HepG2 (cell line): ENCODE measurements at regions not wholly inside any gene's neighbourhood (a gene's known extent, or its start where the extent isn't known, plus 50 kb on each side); places are given as distances from the start of the nearest gene placed in this dataset.

Experiments
- ATAC-seq: fragments of 200-7000 bp; cut with Tn5 transposase; 3 replicates; pipeline ENCODE4 v1.9.1; 2020; ENCODE audit warnings: mild to moderate bottlenecking, moderate library complexity
- BruUV-seq: library from RNA; stranded (reverse); fragments of 400-500 nt; replicated peaks from 2 replicates; lab custom pipeline; 2021; lab: Mats Ljungman, UMichigan
- CTCF ChIA-PET: fragments of 300-600 bp; formaldehyde crosslinking; extraction: SDS; loops from one replicate; lab custom pipeline; 2021; ENCODE audit warnings: low total read pairs, inconsistent platforms, low intra/inter-chr PET ratio; lab: Yijun Ruan, JAX
- POLR2A ChIA-PET: fragments of 350-600 bp; sonication (Branson Sonifier 250); formaldehyde crosslinking; loops from one replicate; lab custom pipeline; 2020; ENCODE audit warnings: antibody characterized with exemption, inconsistent platforms; lab: Yijun Ruan, JAX
- DNase-seq: peaks from one replicate; pipeline ENCODE4 v3.0.0-alpha.2; 2015; ENCODE audit warnings: low spot score
- FAIRE-seq: peaks from 3 replicates; lab custom pipeline; 2011; peaks lifted over from hg19 to GRCh38; lab: Jason Lieb, UNC
- H2AFZ ChIP-seq: one replicate; pipeline ENCODE4 v1.6.1; 2011; ENCODE audit warnings: low read length, inconsistent platforms
- H3K27ac ChIP-seq: fragments of 300-600 bp; 3 replicates; pipeline ENCODE4 v1.8.0; 2011; ENCODE audit warnings: mixed run types, mild to moderate bottlenecking, mixed read lengths, low read length, inconsistent platforms; ENCODE audit not compliant: insufficient read depth; ENCODE audit errors: extremely low read length
- H3K27me3 ChIP-seq, 2 experiments: fragments of 200-600 bp in 1 of 2; 2 replicates in 1 of 2; 3 replicates in 1 of 2; pipeline versions ENCODE4 v1.6.0 to v1.8.0; 2011; ENCODE audit warnings: low read length in 2 of 2, mild to moderate bottlenecking in 2 of 2, moderate library complexity in 2 of 2, inconsistent platforms in 1 of 2; ENCODE audit not compliant: insufficient read depth in 2 of 2, control insufficient read depth in 1 of 2
- H3K36me3 ChIP-seq, 2 experiments: fragments of 200-600 bp in 1 of 2; replicated peaks in 1 of 2; 2 replicates in 1 of 2; 3 replicates in 1 of 2; pipeline versions ENCODE4 v1.5.1 to v1.8.0; 2011; ENCODE audit warnings: low read length in 2 of 2, inconsistent platforms in 1 of 2; ENCODE audit not compliant: insufficient read depth in 2 of 2, control insufficient read depth in 1 of 2
- H3K4me1 ChIP-seq: 2 replicates; pipeline ENCODE4 v1.5.1; 2012; ENCODE audit warnings: low read length, inconsistent platforms; ENCODE audit not compliant: insufficient read depth
- H3K4me2 ChIP-seq: 2 replicates; pipeline ENCODE4 v1.6.0; 2011; ENCODE audit warnings: low read depth, low read length, inconsistent platforms
- H3K4me3 ChIP-seq, 3 experiments: fragments of 200-600 bp in 1 of 3; sonication (generic), shearing (Covaris generic) in 1 of 3; replicated peaks in 1 of 3; 2 replicates each; pipeline ENCODE4 v1.5.1; 2011 to 2016; ENCODE audit warnings: low read length in 3 of 3, inconsistent platforms in 2 of 3, low read depth in 2 of 3, mild to moderate bottlenecking in 2 of 3, control low read depth in 1 of 3, mixed read lengths in 1 of 3; ENCODE audit not compliant: insufficient read depth in 1 of 3
- H3K79me2 ChIP-seq: one replicate; pipeline ENCODE4 v1.6.1; 2011; ENCODE audit warnings: low read length, inconsistent platforms; ENCODE audit not compliant: insufficient read depth
- H3K9ac ChIP-seq: 2 replicates; pipeline ENCODE4 v1.6.0; 2011; ENCODE audit warnings: mild to moderate bottlenecking, low read depth, low read length, inconsistent platforms; ENCODE audit not compliant: insufficient read depth
- H3K9me3 ChIP-seq: 2 replicates; pipeline ENCODE4 v1.5.1; 2012; ENCODE audit warnings: mild to moderate bottlenecking, low read length
- H4K20me1 ChIP-seq: 2 replicates; pipeline ENCODE4 v1.6.0; 2011; ENCODE audit warnings: inconsistent platforms, mild to moderate bottlenecking, low read length, moderate library complexity; ENCODE audit not compliant: insufficient read depth
- ATF4 ChIP-seq, 2 experiments: fragments of 450-650 bp in 1 of 2; sonication (generic) in 1 of 2; formaldehyde crosslinking; IDR thresholded peaks; 2 replicates each; pipeline versions ENCODE4 v1.5.0 to v1.8.0; 2020 to 2022; ENCODE audit warnings: mild to moderate bottlenecking in 1 of 2, missing genetic modification reagents in 1 of 2
- DNMT1 ChIP-seq: sonication (generic); formaldehyde crosslinking; IDR thresholded peaks from 2 replicates; pipeline ENCODE4 v1.5.1; 2020; ENCODE audit warnings: mild to moderate bottlenecking, missing genetic modification reagents
- EED ChIP-seq: sonication (generic); formaldehyde crosslinking; IDR thresholded peaks from 2 replicates; pipeline ENCODE4 v1.5.0; 2020; ENCODE audit warnings: mild to moderate bottlenecking, missing genetic modification reagents
- HCFC1 ChIP-seq: fragments of 150-350 bp; IDR thresholded peaks from 2 replicates; pipeline ENCODE4 v1.6.1; 2014; ENCODE audit warnings: low read depth, low read length
- NCOA5 ChIP-seq: sonication (generic); formaldehyde crosslinking; IDR thresholded peaks from 2 replicates; pipeline ENCODE4 v1.4.0; 2020; ENCODE audit warnings: missing genetic modification reagents
- NR2C2 ChIP-seq: sonication (generic); formaldehyde crosslinking; IDR thresholded peaks from 2 replicates; pipeline ENCODE4 v1.4.0; 2020; ENCODE audit warnings: missing genetic modification reagents, mild to moderate bottlenecking, moderate library complexity, borderline replicate concordance
- SMAD9 ChIP-seq: sonication (generic); formaldehyde crosslinking; IDR thresholded peaks from 2 replicates; pipeline ENCODE4 v1.5.1; 2020; ENCODE audit warnings: mild to moderate bottlenecking, missing genetic modification reagents
- ZNF18 ChIP-seq: sonication (generic); formaldehyde crosslinking; IDR thresholded peaks from 2 replicates; pipeline ENCODE4 v1.8.0; 2022; ENCODE audit warnings: mild to moderate bottlenecking, missing genetic modification reagents; ENCODE audit not compliant: insufficient replicate concordance
- ZNF281 ChIP-seq: sonication (generic); formaldehyde crosslinking; IDR thresholded peaks from 2 replicates; pipeline ENCODE4 v1.4.0; 2020; ENCODE audit warnings: missing genetic modification reagents, borderline replicate concordance
- ZNF34 ChIP-seq: sonication (generic); formaldehyde crosslinking; IDR thresholded peaks from 2 replicates; pipeline ENCODE4 v1.4.0; 2020; ENCODE audit warnings: mild to moderate bottlenecking, missing genetic modification reagents, borderline replicate concordance
- WGBS: methylation state at CpG from one replicate; pipeline ENCODE4 v1.1.6; 2017; ENCODE audit warnings: low lambda C conversion rate; 5-methylcytosine and 5-hydroxymethylcytosine counted together
- in situ Hi-C: cut with HindIII; loops from 2 replicates; pipeline ENCODE4 v1.10.0; 2017; ENCODE audit warnings: low pct_unique_long_range_greater_than_20kb; ENCODE audit not compliant: extremely low pct_ligation_motif_present
- intact Hi-C: fragments of 100-400 bp; cut with micrococcal nuclease; formaldehyde crosslinking; loops from one replicate; pipeline ENCODE4 v1.10.0; 2022; ENCODE audit not compliant: unreplicated experiment

GRCh38 chr2:82968358-82968757, 1490.7 kb downstream of the SUCLG1 start:
- no peak overlapping the region for H3K4me3 ChIP-seq
- no peaks in the 10 kb centered on the region for H3K79me2 ChIP-seq
- ChIA-PET POLR2A (no interaction called here), CTCF (no interaction called here)
- ATAC-seq (no peak), DNase-seq (no peak), FAIRE-seq (no peak)
- no TSS peak for BruUV-seq
- no peaks in the 10 kb centered on the region for H4K20me1 ChIP-seq
- in situ Hi-C loops: no loop called here
- H2AFZ ChIP-seq: no peak overlapping the region
- H3K9ac ChIP-seq: no peak overlapping the region
- no peak for TF ChIP-seq DNMT1
- TF ChIP-seq ATF4 (CRISPR knock-in tag; IDR thresholded peaks at IDR 0.05): no peak
- TF ChIP-seq EED (CRISPR knock-in tag): no peak
- TF ChIP-seq ZNF34 (CRISPR knock-in tag): no peak
- TF ChIP-seq, all 625 proteins: peak for 0
- no peak overlapping the region for H3K27ac ChIP-seq
- H3K4me2 ChIP-seq: no peak overlapping the region
- peaks cover 50% of the 10 kb centered on the region for H3K9me3 ChIP-seq
- H3K4me1 ChIP-seq: no peaks in the 10 kb centered on the region
- no peaks in the 10 kb centered on the region for H3K36me3 ChIP-seq
- H3K27me3 ChIP-seq: no peaks in the 10 kb centered on the region
- intact Hi-C loops: no loop called here

- Histone ChIP-seq H3K36me3 (no peaks in the 10 kb centered on the region), H3K9ac (no peak overlapping the region), H3K27me3 (no peaks in the 10 kb centered on the region), H3K4me2 (no peak overlapping the region), H4K20me1 (no peaks in the 10 kb centered on the region), H3K27ac (no peak overlapping the region), H3K9me3 (peaks cover 34% of the 10 kb centered on the region), H3K4me3 (no peak overlapping the region), H3K4me1 (no peaks in the 10 kb centered on the region), H3K79me2 (no peaks in the 10 kb centered on the region), H2AFZ (no peak overlapping the region)
- BruUV-seq: no TSS peak
- DNase-seq (no peak), FAIRE-seq (no peak), ATAC-seq (no peak)
- no peak for TF ChIP-seq HCFC1
- TF ChIP-seq ZNF281 (CRISPR knock-in tag): no peak
- TF ChIP-seq NCOA5 (CRISPR knock-in tag): no peak
- no peak for TF ChIP-seq SMAD9
- TF ChIP-seq ZNF18 (CRISPR knock-in tag): no peak
- TF ChIP-seq NR2C2 (CRISPR knock-in tag): no peak
- in situ Hi-C loops: no loop called here
- CTCF ChIA-PET: no interaction called here
- POLR2A ChIA-PET: no interaction called here
- 1% methylated on average over 4 of the region's 4 CpGs for WGBS
- intact Hi-C loops: no loop called here
Measured at GRCh38 chr2:82964341-82964740, 1494.7 kb downstream of the SUCLG1 start.
